Stimulated activated CD4-positive, alpha-beta T cell treated with anti-CD3 and anti-CD28 coated beads, Interleukin-1b, Interleukin-23, amount 100 ng/mL, for 48 hours (primary cell): ENCODE measurements at regions not wholly inside any gene's neighbourhood (a gene's known extent, or its start where the extent isn't known, plus 50 kb on each side); places are given as distances from the start of the nearest gene placed in this dataset.

Source experiments
- DNase-seq: peaks from one replicate; pipeline ENCODE4 v3.0.0-alpha.2; 2020

DNA sequence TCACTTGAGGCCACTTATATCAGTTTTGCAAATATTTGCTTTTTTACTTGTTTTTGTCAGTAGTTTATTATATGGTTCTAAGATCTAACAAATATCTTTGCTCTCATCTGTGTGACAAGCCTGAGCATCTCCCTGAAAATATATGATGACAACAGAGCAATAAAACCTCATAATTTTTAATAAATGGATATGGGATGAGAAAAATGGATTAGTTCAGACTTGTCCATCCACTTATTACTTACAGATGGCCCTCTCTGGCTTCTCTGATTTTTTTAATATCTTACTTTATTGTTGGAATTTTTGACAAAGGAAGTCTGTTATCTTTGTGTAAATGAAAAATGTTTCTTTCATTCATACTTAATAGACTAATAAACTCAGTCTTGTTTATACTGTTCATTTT lies 491.4 kb upstream of the RAG2 start:
- DNase-seq: no peak

DNA sequence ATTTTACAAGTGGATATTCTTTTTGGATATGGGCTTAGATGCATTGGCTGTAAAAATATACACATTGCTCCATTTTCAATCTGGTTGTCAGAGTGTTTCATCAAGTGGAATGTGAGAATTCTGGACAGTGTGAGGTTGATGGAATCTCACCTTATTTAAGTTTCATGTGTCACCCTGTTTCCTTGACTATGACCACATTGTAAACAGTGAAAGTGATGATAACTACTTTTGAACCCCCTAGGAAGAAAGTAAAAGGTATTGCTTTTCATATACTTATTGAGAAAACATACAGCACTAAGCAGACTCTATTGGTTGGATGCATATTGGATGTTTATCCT lies 490.5 kb upstream of the RAG2 start:
- DNase-seq: no peak

- no peak for DNase-seq
These were observed 489.9 kb upstream of the RAG2 start for GRCh38 chr11:37087650-37088572.

DNA sequence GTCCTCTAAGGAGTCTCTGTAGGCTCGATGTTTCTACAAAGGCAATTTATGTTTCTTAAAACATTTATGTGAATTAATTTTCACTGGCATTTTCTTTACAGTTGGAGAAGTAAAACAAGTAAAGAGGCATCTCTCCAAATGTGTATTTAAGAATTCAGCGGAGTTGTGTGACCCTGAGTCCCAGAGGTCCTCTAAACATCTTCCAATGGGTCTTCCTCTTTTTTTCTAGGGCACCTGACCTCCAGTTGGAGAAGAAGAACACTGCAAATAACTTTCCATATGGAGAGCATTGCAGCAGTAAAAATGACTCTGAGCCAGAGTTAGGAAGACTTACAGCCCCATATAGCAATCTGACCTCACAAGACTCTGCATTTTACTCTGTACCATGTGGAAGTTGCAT lies 480.5 kb upstream of the RAG2 start:
- DNase-seq: no peak

DNA sequence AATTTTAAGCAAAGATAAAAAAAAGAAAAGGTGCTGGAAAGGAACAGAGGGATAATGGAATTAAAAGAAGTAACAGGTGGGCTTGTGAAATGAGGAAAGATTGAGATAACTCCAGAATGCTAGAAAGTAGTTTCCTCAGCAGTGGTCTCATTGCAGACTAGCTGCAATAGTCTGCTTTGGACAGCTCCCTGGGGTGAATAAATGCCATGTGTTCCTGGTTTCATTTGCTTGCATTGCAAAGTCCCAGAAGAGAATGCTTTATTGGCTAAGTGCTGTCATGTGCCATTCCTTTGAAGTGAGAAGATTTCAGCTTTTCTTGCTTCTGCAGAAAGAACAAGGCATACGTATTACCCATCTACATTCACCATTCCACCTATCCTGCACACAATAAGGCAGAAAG lies 478.8 kb upstream of the RAG2 start:
- DNase-seq: no peak

GRCh38 chr11:37072538-37073055 lies 474.6 kb upstream of the RAG2 start:
- DNase-seq: no peak

DNA sequence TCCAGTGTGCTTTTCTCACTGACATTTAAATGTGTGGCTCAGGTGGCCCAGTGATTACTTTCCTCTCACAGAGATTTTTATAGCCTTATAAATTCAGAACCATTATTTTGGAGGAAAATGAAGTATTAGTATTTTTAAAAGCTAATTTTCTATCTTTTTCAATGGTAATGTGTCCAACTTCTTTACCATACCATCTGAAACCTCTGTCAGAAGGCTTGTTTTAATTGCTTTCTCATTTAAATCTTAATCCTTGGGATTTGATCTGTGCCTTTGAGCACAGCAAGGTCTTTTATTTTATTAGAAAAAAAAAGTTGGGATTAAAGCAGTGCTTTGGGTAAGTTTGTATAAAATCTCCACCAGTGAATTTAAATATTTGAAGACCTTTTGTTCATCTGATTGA lies 452.3 kb upstream of the RAG2 start:
- no peak for DNase-seq

DNA sequence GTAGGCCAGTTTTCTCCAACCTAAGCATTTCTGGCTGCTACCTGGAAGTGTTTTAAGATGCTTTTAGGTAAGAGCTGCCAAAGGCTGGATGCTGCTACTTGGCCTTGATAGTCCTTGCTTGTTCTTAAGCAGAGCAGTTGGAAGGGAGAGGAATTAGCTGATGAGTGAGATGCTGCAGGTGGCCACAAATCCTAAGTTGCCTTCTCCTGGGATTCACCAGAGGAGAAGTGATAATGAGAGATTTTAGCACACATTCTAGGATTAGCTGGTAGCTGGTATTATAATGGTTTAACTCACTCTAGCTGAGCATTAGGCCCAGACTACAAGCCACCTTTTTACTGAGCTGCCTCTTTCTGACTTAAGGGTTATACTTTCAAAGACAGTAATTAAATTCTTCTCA lies 442.9 kb upstream of the RAG2 start:
- no peak for DNase-seq

DNA sequence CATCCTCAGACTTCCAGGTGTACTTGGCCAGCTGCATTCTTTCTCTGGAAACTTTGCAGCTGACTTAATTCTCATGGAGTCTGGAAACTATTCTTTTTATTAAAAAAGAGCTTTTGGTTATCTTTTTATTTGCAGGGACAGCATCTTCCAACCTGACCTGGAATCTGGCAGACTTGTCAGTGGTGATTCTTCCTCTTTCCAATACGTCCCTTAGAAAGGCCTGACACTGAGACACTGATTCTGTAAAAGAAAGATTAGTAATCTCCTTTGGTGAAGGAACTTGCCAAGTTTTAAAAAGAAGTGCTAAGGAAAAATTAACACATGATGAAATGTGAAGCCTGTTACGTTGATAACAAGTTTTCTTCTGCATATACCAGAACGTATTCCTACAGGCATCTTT lies 440.9 kb upstream of the RAG2 start:
- no peak for DNase-seq

DNA sequence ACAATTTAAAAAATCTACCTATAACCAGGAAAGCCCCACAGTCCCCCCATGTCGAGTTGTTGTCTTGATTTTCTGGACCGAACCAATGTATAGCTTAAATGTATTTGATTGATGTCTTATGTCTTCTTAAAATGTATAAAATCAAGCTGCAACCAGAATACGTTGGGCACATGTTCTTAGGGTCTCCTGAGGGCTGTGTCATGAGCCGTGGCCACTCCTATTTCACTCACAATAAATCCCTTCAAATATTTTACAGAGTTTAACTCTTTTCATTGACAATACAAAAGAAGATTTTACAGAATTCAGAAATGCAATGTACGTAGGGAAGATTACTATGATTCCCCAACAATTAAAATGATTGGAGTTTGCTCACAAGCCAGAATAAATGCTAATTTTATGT lies 428.7 kb upstream of the RAG2 start:
- no peak for DNase-seq

DNA sequence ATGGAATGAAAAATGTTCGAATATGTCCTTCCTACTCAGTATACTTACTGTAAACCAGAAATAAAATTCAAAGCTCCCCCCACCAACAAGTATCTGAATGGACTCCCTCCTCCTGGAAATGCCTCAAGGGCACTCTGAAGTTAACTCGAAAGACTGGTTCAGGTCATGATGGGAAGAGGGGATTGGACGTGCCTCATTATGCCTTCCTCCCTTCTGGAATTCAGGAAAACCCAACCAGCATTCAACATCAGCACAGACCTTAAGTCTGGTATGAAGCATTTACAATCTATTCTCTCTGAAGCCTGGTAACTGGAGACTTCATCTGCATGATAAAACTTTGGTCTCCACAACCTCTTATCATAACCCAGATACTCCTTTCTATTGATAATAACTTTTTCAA lies 428.3 kb upstream of the RAG2 start:
- DNase-seq: no peak

- no peak for DNase-seq
These were observed 408.5 kb upstream of the RAG2 start for GRCh38 chr11:37006563-37006962.

GRCh38 chr11:37002831-37003230 lies 404.8 kb upstream of the RAG2 start:
- no peak for DNase-seq

DNA sequence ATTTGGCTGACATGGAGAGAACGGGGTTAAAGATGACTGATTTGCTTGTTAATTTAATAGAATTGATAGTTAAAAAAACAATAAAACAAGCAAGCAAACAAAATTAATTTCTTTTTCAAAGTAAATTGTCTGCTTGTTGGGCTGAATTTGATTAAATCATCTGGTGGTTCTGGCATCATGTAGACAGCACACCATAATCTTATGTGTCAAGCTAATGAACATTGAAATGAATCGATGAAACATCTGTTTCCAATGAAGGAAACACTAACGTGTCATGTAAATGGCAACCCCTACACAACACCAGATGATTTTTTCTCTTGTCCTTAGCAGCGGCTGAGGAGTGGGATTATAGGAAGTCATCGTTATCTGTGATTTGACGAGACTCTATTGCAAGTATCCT lies 399.6 kb upstream of the RAG2 start:
- DNase-seq: no peak

GRCh38 chr11:36996795-36997194 lies 398.8 kb upstream of the RAG2 start:
- no peak for DNase-seq

DNA sequence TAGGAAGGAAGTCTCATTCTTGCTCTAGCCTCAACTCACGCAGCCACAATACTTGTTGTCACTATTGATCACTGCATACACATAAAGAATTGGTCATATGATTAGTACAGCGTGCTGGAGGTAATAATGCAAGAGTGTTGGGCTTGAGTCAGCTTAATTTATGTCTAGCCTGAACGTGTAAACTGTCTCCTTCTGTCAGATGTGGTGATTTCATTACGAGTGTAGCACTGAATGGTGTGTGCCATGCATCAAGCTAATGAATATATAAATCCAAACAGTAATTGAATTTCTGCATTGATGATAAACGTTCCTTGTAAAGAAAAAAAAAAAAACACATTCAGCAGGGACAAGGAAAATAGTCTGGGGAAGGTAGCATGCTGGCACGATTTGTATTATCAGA lies 396.2 kb upstream of the RAG2 start:
- no peak for DNase-seq

DNA sequence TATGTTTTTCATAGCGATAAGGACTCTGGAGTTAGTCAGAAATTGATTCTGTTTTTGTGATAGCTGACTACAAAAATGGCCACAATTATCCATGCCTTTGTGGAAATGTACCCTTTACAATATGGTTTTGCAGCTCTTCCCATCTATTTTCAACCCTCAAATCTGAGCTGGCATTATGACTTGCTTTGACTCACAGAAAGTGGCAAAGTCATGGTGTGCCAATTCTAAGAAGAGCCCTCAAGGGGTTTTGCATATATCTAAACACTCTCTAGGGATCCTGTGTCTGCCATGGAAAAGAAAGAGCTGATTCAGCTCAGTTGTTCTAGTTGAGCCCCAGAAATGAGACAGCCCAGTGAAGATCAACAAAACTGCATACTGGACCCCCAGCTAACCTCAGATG lies 390.5 kb upstream of the RAG2 start:
- DNase-seq: no peak

DNA sequence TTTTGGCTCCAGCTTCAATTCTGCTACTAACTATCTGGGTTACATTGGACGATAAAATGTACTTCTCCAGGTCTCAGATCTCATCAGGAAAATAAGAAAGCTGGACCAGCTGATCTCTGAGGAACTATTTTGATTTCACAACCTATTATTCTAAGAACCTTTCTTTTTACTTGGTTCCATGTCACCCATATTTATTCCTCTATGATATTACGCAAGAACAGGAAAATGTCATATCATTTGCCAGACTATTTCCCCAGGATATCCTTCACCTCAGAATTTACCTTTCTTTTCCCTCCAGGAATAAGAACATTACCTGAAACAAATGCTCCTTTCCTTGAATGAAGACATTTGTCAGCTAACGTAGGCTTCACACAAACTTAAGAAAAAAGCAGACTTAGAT lies 387.5 kb upstream of the RAG2 start:
- DNase-seq: no peak

DNA sequence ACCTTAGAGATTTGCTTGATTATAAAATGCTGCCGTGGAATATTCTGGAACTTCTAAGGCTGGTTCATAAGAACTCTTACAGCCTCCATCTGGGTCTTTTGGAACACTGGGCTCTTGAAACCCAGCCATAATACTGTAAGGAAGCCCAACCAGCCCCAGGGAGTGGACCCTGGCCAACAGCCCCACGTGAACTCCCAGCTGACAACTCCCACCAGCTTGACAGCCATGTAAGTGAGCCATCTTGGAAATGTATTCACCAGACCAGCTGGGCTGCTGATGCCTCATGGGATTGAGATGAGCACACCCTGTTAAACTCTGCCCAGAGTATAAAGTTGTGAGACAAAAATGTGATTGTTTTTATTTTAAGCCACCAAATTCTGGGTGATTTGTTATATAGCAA lies 378.7 kb upstream of the RAG2 start:
- DNase-seq: no peak

- DNase-seq: no peak
These were observed 376.7 kb upstream of the RAG2 start for GRCh38 chr11:36974771-36975170.

GRCh38 chr11:36953976-36954375 lies 355.9 kb upstream of the RAG2 start:
- DNase-seq: no peak

- DNase-seq: no peak
These were observed 350.6 kb upstream of the RAG2 start for GRCh38 chr11:36948460-36949127.

DNA sequence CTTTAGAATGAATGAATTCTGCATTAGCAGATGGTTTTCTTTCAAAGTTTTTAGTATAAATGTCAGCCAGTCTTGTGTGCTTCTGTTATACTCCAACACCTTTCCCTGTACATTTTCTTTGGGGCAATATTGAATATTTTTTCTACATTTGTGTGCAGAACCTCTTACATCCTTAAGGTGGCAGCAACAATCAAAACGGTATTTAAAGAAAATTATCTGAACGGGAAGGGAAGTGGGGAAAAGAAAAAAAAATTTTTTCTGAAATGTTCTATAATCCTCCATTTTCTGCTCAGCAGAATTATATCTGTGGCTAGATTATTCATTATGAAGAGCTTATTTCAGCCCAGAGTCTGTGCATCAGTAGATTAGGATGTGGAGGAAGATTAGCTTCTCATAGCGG lies 347.3 kb upstream of the RAG2 start:
- no peak for DNase-seq

DNA sequence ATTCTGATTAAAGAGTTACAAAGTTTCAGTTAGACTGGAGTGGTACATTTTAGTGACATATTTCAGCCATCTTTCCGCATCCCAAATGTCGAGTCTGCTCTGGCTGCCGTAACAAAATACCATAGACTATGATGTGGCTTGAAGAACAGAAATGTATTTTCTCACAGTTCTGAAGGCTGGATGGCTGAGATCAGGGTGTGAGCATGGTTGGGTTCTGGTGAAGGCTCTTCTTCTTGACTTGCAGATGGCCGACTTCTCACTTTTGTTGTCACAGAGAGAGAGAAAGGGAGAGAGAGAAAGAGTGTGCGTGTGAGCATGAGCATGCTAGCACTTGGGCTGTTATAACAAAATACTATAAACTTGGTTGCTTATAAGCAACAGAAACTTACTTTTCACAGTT lies 335.4 kb upstream of the RAG2 start:
- no peak for DNase-seq

- no peak for DNase-seq
These were observed 333.1 kb upstream of the RAG2 start for GRCh38 chr11:36931139-36931538.
